Gastrocnemius medialis (tissue), 4 donors: ENCODE measurements at regions not wholly inside any gene's neighbourhood (a gene's known extent, or its start where the extent isn't known, plus 50 kb on each side); places are given as distances from the start of the nearest gene placed in this dataset.

ENCODE experiments used
- POLR2A ChIP-seq, 2 donors: fragments of 450-650 bp; IDR thresholded peaks; one replicate each; pipeline ENCODE4 v1.6.1; 2017; ENCODE audit warnings: antibody characterized with exemption in 2 of 2, mild to moderate bottlenecking in 2 of 2, moderate library complexity in 2 of 2
- TF ChIP-seq, protein P1 (sequence below), 5 experiments: fragments of 450-650 bp in 3 of 5; fragments of 200-600 bp in 2 of 5; sonication (generic) in 2 of 5; IDR thresholded peaks in 4 of 5; conservative IDR thresholded peaks in 1 of 5; 1 replicate in 4 of 5; 2 replicates in 1 of 5; pipeline ENCODE4 v1.5.1; 2016 to 2019; ENCODE audit warnings: antibody characterized with exemption in 5 of 5, mild to moderate bottlenecking in 3 of 5, moderate library complexity in 3 of 5

DNA sequence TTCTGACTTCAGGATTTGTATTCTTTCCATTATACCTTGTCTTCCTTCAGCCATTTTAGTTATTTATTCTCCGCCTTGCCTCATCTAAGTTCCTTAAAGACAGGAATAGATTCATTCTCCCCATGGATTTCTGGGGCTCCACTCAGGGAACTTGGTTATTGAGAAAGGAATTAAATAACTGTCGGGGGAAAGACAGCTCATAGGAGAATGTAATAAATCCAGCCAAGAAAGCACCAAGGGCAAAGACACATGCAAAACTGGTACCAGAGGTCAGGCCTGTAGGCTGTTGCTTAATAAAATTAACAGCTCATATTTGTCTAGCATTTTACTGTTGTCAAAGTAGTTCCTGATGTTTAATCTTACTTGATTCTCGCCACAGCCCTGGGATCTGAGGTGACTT is 357.2 kb downstream of the TMEM38B start:
- TF ChIP-seq, protein P1, sequence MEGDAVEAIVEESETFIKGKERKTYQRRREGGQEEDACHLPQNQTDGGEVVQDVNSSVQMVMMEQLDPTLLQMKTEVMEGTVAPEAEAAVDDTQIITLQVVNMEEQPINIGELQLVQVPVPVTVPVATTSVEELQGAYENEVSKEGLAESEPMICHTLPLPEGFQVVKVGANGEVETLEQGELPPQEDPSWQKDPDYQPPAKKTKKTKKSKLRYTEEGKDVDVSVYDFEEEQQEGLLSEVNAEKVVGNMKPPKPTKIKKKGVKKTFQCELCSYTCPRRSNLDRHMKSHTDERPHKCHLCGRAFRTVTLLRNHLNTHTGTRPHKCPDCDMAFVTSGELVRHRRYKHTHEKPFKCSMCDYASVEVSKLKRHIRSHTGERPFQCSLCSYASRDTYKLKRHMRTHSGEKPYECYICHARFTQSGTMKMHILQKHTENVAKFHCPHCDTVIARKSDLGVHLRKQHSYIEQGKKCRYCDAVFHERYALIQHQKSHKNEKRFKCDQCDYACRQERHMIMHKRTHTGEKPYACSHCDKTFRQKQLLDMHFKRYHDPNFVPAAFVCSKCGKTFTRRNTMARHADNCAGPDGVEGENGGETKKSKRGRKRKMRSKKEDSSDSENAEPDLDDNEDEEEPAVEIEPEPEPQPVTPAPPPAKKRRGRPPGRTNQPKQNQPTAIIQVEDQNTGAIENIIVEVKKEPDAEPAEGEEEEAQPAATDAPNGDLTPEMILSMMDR (IDR thresholded peaks at IDR 0.05 in 4 of 5, conservative IDR thresholded peaks at IDR 0.05 in 1 of 5) = no peak
- no peak for TF ChIP-seq POLR2A (IDR thresholded peaks at IDR 0.05)
